Transverse colon (tissue), 4 donors: ENCODE measurements at regions not wholly inside any gene's neighbourhood (a gene's known extent, or its start where the extent isn't known, plus 50 kb on each side); places are given as distances from the start of the nearest gene placed in this dataset.

Experiments
- DNase-seq: peaks from one replicate; pipeline ENCODE4 v3.0.0-alpha.2; 2019
- H3K27ac ChIP-seq, 4 donors: fragments of 200-600 bp; sonication (generic); 2 replicates each; pipeline ENCODE4 v1.5.1; 2016 to 2018; ENCODE audit warnings: inconsistent platforms in 4 of 4
- H3K27me3 ChIP-seq: fragments of 200-600 bp; sonication (generic); 2 replicates; pipeline ENCODE4 v1.5.1; 2017; ENCODE audit warnings: inconsistent platforms
- H3K36me3 ChIP-seq, 4 donors: fragments of 200-600 bp; sonication (generic); 2 replicates each; pipeline ENCODE4 v1.5.1; 2017 to 2019; ENCODE audit warnings: inconsistent platforms in 4 of 4
- H3K4me1 ChIP-seq, 4 donors: fragments of 200-600 bp; sonication (generic); 2 replicates each; pipeline ENCODE4 v1.5.1; 2017 to 2020; ENCODE audit warnings: inconsistent platforms in 4 of 4
- H3K4me3 ChIP-seq, 4 donors: fragments of 200-600 bp; sonication (generic); 1 replicate in 1 of 4; 2 replicates in 3 of 4; pipeline versions ENCODE4 v1.5.1 to v1.6.1; 2017 to 2019; ENCODE audit warnings: inconsistent platforms in 4 of 4
- H3K9me3 ChIP-seq, 2 donors: fragments of 200-600 bp; sonication (generic); 2 replicates each; pipeline ENCODE4 v1.5.1; 2017 to 2019; ENCODE audit warnings: inconsistent platforms in 2 of 2
- EP300 ChIP-seq: sonication (generic); formaldehyde crosslinking; IDR thresholded peaks from one replicate; pipeline ENCODE4 v1.6.1; 2017; ENCODE audit warnings: antibody characterized with exemption, low read depth
- POLR2A ChIP-seq: fragments of 450-650 bp; IDR thresholded peaks from one replicate; pipeline ENCODE4 v1.6.1; 2016; ENCODE audit warnings: antibody characterized with exemption, mild to moderate bottlenecking, moderate library complexity
- POLR2AphosphoS5 ChIP-seq, 3 donors: sonication (generic); formaldehyde crosslinking; IDR thresholded peaks; one replicate each; pipeline ENCODE4 v1.6.1; 2016; ENCODE audit warnings: antibody characterized with exemption in 3 of 3
- WGBS, 2 donors: methylation state at CpG; one replicate each; pipeline ENCODE4 v1.1.5; 2018; ENCODE audit warnings: low coverage in 1 of 2; 5-methylcytosine and 5-hydroxymethylcytosine counted together
- in situ Hi-C, 4 donors: fragments of 200-750 bp; cut with MboI; loops; one replicate each; pipeline versions ENCODE4 v1.15.0 to v1.15.1; 2017; ENCODE audit warnings: low sequenced_read_pairs in 3 of 4, low pct_ligation_motif_present in 1 of 4, low pct_unique_long_range_greater_than_20kb in 1 of 4
- intact Hi-C: fragments of 100-400 bp; cut with DNase I; formaldehyde crosslinking; loops from one replicate; pipeline ENCODE4 v1.15.1; 2023; ENCODE audit warnings: low total_unique reads
- TF ChIP-seq, protein P1 (sequence below), 5 experiments: fragments of 200-600 bp in 3 of 5; fragments of 450-650 bp in 2 of 5; sonication (generic) in 3 of 5; IDR thresholded peaks; 1 replicate in 2 of 5; 2 replicates in 3 of 5; pipeline ENCODE4 v1.5.1; 2016 to 2017; ENCODE audit warnings: antibody characterized with exemption in 5 of 5, inconsistent platforms in 3 of 5, mild to moderate bottlenecking in 2 of 5, moderate library complexity in 1 of 5

DNA sequence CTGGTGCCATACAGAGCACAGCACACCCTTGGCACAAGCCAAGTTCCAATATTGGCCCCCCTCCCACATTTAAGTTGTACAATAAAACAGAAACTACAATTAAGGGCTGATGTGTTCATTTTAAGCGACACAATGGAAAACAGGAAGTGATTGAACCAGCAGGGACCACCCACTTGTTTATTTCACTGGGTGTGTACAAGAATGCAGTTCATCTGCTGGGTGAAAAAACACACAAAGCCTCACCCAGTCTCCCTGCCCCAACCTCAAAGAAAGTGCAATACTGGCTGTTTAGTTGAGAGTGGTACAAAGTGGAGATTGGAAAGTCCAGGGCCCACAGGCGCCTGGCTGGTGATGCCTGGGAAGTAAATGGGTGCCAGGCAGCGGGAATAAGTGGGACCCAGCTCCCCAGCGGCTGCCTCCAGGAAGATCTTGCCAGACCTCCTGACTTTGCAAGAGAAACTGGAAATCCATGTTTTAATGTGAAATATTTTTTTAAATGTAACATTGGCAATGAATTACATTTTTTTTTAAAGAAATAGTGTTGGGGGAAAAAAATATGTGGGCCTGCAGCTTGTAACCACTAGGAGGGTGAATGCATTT lies 322.1 kb downstream of the ZNF536 start:
- Histone ChIP-seq H3K27ac (no peak overlapping the region), H3K4me1 (peaks cover 0 to 9% (median 0%) of the 10 kb centered on the region in 4 donors), H3K27me3 (peaks cover 28% of the 10 kb centered on the region), H3K36me3 (no peaks in the 10 kb centered on the region), H3K9me3 (no peaks in the 10 kb centered on the region), H3K4me3 (no peak overlapping the region)
- WGBS, 2 donors, result 62 to 64% methylated on average over 2 to 4 of the region's 4 CpGs
- TF ChIP-seq, protein P1, sequence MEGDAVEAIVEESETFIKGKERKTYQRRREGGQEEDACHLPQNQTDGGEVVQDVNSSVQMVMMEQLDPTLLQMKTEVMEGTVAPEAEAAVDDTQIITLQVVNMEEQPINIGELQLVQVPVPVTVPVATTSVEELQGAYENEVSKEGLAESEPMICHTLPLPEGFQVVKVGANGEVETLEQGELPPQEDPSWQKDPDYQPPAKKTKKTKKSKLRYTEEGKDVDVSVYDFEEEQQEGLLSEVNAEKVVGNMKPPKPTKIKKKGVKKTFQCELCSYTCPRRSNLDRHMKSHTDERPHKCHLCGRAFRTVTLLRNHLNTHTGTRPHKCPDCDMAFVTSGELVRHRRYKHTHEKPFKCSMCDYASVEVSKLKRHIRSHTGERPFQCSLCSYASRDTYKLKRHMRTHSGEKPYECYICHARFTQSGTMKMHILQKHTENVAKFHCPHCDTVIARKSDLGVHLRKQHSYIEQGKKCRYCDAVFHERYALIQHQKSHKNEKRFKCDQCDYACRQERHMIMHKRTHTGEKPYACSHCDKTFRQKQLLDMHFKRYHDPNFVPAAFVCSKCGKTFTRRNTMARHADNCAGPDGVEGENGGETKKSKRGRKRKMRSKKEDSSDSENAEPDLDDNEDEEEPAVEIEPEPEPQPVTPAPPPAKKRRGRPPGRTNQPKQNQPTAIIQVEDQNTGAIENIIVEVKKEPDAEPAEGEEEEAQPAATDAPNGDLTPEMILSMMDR (IDR thresholded peaks at IDR 0.05), result no peak
- in situ Hi-C loops, result loop anchor here in 1 of 4 donors (25.0 kb wide), 2 partner anchors 668 to 1343 kb away; no protein-coding TSS in a partner anchor
- no peak for DNase-seq
- intact Hi-C loops, result no loop called here

DNA sequence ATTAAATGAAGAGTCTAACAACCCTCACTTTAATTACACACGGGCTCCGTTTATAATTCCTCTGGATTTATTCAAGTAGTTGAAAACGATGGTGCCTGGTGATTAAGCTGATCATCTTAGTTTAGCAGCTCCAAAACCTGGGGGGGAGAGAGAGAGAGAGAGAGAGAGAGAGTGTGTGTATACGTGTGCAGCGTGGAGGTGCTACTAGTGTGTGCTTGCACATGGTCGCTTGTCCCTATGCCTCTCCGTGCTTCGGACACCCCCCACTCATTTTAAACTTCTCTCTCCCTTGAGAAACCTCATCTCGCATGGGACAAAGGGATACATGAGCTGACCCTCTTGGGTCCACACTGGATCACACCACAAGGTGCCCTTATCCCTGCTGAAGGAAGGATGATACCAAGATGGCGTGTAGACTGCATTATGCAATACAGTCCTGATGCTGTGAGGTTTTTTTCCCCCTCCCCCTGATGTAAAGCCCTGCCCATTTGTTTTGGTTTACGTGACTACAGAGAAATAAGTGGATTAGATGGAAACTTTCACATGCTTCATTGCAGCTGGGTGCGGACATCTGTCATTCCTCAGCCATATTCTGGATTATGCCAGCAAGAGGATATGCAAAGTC lies 320.8 kb downstream of the ZNF536 start:
- Histone ChIP-seq H3K9me3 (no peaks in the 10 kb centered on the region), H3K27ac (peak overlapping the region in 3 of 4 donors; percentile 24 to 46 (median 36)), H3K4me1 (peaks cover 0 to 9% (median 0%) of the 10 kb centered on the region in 4 donors), H3K27me3 (peaks cover 31% of the 10 kb centered on the region), H3K36me3 (no peaks in the 10 kb centered on the region), H3K4me3 (peak overlapping the region in 1 of 4 donors; percentile 25)
- DNase-seq, result no peak
- no peak for TF ChIP-seq EP300
- TF ChIP-seq, protein P1 (IDR thresholded peaks at IDR 0.05), result no peak
- no peak for TF ChIP-seq POLR2A
- no peak for TF ChIP-seq POLR2AphosphoS5 (IDR thresholded peaks at IDR 0.05)
- intact Hi-C loops (no loop called here), in situ Hi-C loops (loop anchor here in 1 of 4 donors (25.0 kb wide), 2 partner anchors 669 to 1344 kb away; no protein-coding TSS in a partner anchor)
- WGBS, 2 donors, result 54 to 58% methylated on average over 11 to 12 of the region's 12 CpGs

DNA sequence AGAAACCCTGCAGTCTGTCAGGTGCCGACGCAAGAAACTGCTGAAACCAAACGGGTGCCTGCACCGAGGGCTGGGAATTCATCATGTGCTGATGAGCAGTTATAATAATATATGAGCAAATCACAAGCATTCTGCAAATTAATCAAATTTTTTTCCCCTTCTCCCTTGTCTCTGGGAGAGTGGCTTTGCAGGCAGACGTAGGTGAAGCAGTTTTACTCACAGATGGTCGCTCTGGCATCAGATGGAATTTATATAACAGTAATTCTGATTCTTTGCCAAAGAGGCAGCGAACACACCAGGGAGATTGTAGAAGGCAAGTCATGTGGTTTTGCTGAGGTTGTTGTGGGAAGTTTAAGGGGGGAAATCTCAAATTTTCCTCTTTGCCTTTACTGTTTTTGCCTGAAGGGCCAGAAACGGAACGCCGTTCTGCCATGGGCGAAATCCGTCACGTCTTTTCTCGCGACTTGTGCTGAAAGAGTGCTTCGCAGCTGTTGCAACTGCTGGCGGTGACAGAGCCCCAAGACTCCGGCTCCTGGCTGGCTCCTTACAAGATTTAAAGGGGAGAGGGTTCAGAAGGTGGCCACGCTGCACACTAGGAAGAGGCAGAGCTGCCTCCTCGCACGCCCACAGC lies 320.1 kb downstream of the ZNF536 start:
- in situ Hi-C loops, result loop anchor here in 1 of 4 donors (25.0 kb wide), 2 partner anchors 670 to 1345 kb away; no protein-coding TSS in a partner anchor
- peak overlapping the region in 2 of 4 donors; percentile 5 to 25 for H3K4me3 ChIP-seq
- DNase-seq, result no peak
- no peaks in the 10 kb centered on the region for H3K9me3 ChIP-seq
- no peaks in the 10 kb centered on the region for H3K36me3 ChIP-seq
- H3K27ac ChIP-seq, result peak overlapping the region in 3 of 4 donors; percentile 24 to 46 (median 36)
- 27 to 42% methylated on average over 6 to 21 of the region's 21 CpGs for WGBS, 2 donors
- no peak for TF ChIP-seq POLR2A
- TF ChIP-seq, protein P1 (IDR thresholded peaks at IDR 0.05), result no peak
- TF ChIP-seq EP300, result no peak
- TF ChIP-seq POLR2AphosphoS5 (IDR thresholded peaks at IDR 0.05), result no peak
- peaks cover 34% of the 10 kb centered on the region for H3K27me3 ChIP-seq
- intact Hi-C loops, result no loop called here
- peaks cover 0 to 9% (median 0%) of the 10 kb centered on the region in 4 donors for H3K4me1 ChIP-seq

DNA sequence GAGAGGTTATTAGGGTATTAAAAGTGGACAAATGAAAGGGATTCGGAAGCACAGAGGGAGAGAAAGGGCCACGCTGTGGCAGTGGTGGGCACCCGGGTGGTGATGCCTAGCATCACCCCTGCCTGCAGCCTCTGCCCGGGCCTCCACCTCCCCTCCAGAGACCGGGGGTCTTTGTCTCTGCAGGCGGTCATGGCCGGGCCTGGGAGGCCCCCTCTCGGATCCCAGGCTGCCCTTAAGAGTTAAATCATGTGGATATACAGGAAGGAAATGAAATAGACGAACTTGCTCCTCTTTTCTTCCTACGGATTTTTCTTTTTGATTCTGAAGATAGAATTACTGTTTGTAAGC lies 319.6 kb downstream of the ZNF536 start:
- intact Hi-C loops (no loop called here), in situ Hi-C loops (loop anchor here in 1 of 4 donors (25.0 kb wide), 2 partner anchors 671 to 1346 kb away; no protein-coding TSS in a partner anchor)
- WGBS, 2 donors, result 32 to 44% methylated on average over 7 to 10 of the region's 10 CpGs
- Histone ChIP-seq H3K4me3 (no peak overlapping the region), H3K9me3 (no peaks in the 10 kb centered on the region), H3K4me1 (peaks cover 0 to 9% (median 0%) of the 10 kb centered on the region in 4 donors), H3K27me3 (peaks cover 39% of the 10 kb centered on the region), H3K36me3 (no peaks in the 10 kb centered on the region), H3K27ac (peak overlapping the region in 2 of 4 donors; percentile 24 to 46)
- no peak for TF ChIP-seq POLR2AphosphoS5 (IDR thresholded peaks at IDR 0.05)
- TF ChIP-seq EP300, result no peak
- TF ChIP-seq, protein P1 (IDR thresholded peaks at IDR 0.05), result no peak
- TF ChIP-seq POLR2A, result no peak
- no peak for DNase-seq
